HG03521 (cell line): ENCODE measurements at regions not wholly inside any gene's neighbourhood (a gene's known extent, or its start where the extent isn't known, plus 50 kb on each side); places are given as distances from the start of the nearest gene placed in this dataset.

Experiments used
- ATAC-seq: cut with Tn5 transposase; IDR thresholded peaks from one replicate; pipeline ENCODE4 v1.9.1; 2021; ENCODE audit warnings: mild to moderate bottlenecking, moderate library complexity; ENCODE audit not compliant: unreplicated experiment

DNA sequence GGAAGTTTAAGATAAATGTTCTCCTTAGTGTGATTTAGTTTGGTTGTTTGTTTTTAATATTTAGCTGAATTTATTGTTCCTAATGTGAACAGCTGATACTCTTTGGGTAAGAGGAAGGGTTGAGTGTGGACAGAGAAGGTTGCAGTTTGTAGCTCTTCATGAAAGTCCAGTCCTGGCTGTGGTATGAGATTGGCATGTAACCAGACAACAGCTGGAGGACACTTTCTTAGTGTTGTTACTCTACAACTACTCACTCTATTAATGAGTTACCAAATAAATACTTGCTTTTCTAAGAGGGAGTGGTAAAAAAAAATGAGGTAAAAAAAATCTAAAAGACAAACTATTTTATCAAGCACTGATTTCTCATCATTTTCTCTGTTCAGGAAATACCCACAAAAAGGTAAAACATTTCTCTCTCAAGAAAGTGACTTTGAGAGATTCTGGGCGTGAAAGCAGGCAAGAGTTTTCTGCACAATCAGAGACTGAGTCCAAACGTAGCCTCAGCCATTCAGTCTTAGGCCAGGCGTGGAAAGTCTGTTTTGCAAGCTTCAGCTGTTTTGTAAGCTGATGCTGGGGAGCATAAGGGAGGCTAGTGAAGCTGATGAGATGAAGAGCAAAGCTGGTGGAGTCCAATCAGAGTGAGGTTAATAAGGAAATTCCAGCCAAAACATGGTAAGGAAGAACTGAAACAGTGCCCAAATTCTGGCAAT, 138.5 kb upstream of the ARPP21 start:
- ATAC-seq, result no peak

DNA sequence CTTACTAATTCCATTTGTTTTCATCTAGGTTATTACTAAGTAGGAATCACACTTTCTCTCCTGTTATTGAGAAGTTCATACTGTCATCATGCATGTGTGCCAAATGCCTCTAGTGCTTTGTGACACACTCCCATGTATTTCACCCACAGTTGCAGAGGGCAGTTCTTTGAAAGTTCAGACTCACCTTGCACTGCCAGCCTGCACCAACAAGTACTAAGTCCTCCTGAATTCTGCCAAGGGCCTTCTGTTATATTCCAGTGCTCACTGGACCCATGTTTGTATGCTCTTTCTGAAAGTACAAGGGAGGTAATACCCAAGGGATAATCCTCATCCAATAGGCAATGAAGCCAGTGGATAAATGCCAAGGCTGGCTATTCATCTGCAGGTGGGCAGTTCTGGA, 136.6 kb upstream of the ARPP21 start:
- ATAC-seq, result no peak

- no peak for ATAC-seq
Observed at GRCh38 chr3:35505181-35505580, 134.1 kb upstream of the ARPP21 start.

DNA sequence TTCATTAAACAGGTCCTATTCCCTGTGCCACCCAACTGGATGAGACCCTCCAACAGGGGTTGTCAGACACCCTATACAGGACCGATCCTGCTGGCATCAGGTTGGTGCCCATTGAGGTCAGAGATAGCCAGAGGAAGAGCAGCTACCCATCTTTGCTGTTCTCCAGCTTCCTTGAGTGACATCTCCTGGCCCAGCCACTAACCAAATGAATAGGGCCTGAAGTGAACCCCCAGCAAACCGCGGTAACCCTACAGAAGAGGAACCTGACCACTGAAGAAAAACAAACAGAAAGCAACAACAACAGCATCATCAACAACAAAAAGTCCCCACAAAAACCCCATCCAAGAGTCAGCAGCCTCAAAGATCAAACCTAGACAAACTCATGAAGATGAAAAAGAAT, 133.6 kb upstream of the ARPP21 start:
- ATAC-seq, result no peak

DNA sequence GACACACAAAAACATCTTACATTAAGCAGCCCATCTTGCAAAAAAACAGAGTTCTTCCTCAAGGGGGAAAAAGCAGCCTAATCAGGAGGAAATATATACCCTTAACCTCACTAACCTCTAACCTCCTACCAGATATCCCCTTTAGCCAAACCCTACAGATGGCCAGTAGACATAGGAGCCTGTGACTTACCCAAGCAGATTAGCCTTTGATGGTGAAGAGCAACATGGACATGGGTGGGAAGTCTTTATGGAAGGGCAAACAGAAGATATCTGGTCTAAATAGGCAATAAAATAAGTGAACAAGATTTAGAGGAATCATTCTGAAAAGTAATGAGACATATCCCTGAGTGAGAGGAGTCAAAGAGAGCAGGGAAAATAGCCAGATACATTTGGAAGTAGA, 119.4 kb upstream of the ARPP21 start:
- ATAC-seq, result no peak

DNA sequence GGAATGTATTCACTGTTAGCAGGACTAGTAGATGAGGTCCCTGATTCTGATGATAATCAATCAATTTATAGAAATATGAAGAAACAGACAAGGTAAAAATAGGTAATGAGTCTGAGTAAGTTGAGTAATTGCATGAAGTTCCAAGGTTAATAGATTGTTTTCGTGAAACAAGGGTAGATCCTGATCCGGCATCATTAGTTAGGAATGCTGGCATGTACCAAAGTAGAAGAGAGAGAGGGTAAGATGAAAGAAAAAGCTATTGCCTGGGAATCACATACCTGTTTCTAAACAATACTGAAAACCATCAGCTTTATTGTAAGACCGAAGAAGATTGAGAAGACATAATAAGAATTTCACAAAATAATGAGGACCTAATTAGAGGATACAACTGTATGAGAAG, 118.1 kb upstream of the ARPP21 start:
- ATAC-seq, result no peak

- no peak for ATAC-seq
Observed at GRCh38 chr3:35522450-35522849, 116.9 kb upstream of the ARPP21 start.

- no peak for ATAC-seq
Observed at GRCh38 chr3:35523074-35523473, 116.3 kb upstream of the ARPP21 start.

GRCh38 chr3:35523838-35524237, 115.5 kb upstream of the ARPP21 start:
- no peak for ATAC-seq

DNA sequence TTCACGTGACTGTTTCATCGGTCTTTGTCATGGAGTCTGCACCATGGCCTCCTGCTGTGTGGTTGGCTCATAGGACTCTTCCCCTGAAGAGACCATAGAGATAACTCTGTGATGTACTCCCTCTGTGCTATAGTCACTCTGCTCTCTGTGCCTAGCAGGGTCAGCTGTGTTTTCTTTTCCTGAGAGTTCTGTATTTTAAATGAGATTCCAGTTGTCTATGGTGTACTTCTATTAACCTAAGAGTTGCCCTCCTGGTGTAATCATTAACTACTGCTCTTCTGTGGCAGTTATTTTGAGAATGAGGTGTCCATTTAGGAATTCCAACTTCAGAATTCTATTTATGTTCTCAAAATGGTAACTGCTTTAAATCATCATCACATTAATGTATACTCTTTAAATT, 114.5 kb upstream of the ARPP21 start:
- no peak for ATAC-seq

DNA sequence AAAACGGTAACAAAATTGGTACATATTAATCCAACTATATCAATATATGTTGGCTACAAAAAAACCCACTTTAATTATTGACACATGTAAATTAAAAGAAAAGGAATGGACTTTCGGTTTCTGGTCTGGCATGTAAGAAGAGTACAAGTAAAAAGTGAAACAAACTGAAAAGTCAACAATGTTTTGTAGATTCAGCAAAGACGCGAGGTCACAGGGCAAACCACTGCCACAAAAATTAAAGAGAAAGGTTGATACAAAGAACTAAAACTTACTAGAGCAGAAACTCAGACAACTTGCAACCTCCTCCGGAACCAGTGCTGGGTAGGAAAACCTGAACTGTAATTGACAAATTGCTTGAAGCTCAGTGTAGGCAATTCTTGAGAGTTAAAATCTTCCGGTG, 110.6 kb upstream of the ARPP21 start:
- no peak for ATAC-seq

- no peak for ATAC-seq
Observed at GRCh38 chr3:35529337-35529736, 110.0 kb upstream of the ARPP21 start.

GRCh38 chr3:35537265-35537664, 102.1 kb upstream of the ARPP21 start:
- ATAC-seq, result no peak

DNA sequence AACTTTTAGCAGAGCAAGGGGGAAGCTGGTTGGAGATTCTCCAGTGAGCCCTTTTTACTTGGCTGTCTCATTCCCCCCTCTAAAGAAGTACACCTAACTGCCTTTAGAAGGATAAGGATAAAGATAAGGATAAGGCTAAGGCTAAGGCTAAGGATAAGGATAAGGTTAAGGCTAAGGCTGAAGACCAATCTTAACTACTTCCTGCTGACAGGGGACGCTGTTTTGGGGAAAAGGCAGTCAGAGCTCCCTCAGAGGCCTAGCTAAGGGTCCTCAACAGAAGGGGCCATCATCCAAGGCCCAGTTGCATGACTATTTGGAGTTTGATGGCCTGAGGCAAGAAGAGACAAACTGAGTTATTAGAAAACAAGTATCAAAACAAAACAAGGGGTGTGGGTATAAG, 94.3 kb upstream of the ARPP21 start:
- no peak for ATAC-seq

DNA sequence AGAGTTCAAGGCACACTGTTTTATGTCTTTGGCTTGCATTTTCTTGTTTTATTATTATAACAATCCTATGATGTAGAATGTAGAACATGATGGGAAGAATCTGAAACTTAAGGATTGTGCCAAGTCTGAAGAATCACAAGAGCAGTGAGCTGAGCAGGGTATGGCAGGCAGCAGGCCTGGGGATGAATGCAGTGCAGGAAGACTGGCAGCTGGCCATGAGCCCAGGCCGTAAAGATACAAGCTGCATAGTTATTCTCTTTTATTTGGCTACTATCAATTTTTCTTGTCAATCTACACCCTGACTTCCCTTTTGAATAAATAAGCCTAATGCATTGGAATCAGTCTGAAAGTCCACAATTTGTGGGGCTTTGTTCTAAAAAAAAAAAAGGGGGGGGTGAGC, 89.6 kb upstream of the ARPP21 start:
- ATAC-seq, result no peak

GRCh38 chr3:35562141-35562540, 77.2 kb upstream of the ARPP21 start:
- ATAC-seq, result no peak

DNA sequence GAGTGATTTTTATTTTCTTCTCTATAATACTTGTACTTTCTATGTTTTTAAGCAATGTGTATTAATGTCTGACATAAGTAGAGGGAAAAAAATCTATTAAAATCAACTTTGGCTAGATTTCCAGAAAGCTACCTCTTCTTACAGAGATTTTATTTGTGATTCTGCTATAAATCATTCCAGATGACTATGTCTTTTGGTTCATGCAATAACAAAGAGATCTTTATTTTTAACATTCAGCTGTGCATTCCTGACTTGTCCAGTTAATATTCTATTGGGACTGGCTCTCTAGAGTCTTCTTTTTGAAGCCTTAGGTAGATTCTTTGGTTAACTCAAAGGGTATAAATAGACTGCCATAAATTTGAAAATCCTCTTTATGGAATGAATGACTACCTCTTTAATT, 74.3 kb upstream of the ARPP21 start:
- ATAC-seq, result no peak
